ENCODE measurements at regions not wholly inside any gene's neighbourhood (a gene's known extent, or its start where the extent isn't known, plus 50 kb on each side); places are given as distances from the start of the nearest gene placed in this dataset.
"Not testable (repeated sequence)": the region's sequence is repeated elsewhere in the genome, so short reads cannot be mapped to it uniquely, and the experiment has no call there.

DNA sequence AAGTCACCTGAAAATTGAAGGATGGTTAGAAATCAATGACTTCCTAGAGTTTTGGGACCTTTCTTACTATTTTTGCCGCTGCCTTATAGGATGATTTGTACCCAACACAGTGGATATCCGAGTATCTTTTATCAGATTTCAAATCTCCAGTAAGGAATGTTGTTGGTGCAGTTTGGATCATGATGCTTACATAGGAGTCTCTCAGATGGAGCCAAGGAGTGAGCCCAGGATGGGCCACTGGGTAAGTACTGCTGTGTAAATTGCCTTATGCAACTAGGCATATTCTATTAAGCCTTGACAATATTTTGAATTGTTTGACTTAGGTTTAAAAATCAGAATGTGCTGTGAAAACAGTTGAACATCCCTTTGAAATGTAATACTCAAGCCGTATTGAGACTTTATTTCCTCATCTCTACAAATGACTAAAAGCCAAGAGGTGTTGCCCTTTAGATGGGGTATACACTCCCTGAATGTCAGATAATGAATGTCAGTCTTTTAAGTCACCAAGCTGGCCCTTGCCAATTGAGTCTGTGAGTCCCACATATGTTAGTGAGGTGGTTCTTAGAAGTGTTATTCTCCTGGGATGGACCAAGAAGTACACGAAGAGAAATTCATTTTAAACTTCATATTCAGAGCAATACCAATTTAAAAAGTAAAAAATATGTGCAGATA lies 271.8 kb upstream of the CTNND2 start:
- no peak overlapping the region for H3K4me3 ChIP-seq (ENCODE audit: low read depth, low read length)
- no peak for TF ChIP-seq CTCF (IDR thresholded peaks at IDR 0.05; ENCODE audit: low read depth, low read length)

DNA sequence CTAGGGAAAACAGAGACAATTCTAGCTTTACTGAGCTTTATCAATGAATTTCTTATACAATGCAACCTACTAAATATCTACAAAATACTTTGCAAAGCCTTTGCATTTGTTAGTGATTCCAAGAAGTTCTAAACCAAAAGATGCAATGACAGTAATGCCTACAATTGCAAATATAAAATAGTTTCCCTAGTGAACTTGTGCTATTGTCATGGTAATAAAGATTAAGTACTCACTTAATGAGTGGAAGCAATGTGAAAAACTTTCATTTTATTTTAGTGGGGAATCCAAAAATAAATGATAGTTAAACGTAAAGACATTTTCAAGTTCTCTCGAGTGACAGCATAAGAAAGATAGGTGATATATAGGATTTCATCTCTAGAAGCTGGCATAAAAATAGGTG lies 270.5 kb upstream of the CTNND2 start:
- TF ChIP-seq CTCF (IDR thresholded peaks at IDR 0.05; ENCODE audit: low read depth, low read length): no peak
- H3K4me3 ChIP-seq (ENCODE audit: low read depth, low read length): no peak overlapping the region

- TF ChIP-seq CTCF (IDR thresholded peaks at IDR 0.05; ENCODE audit: low read depth, low read length): no peak
- no peak overlapping the region for H3K4me3 ChIP-seq (ENCODE audit: low read depth, low read length)
These were observed 265.3 kb upstream of the CTNND2 start for GRCh38 chr5:12169536-12169935.

- H3K4me3 ChIP-seq (ENCODE audit: low read depth, low read length): no peak overlapping the region
- no peak for TF ChIP-seq CTCF (IDR thresholded peaks at IDR 0.05; ENCODE audit: low read depth, low read length)
These were observed 258.6 kb upstream of the CTNND2 start for GRCh38 chr5:12162863-12163262.

- no peak overlapping the region for H3K4me3 ChIP-seq (ENCODE audit: low read depth, low read length)
- no peak for TF ChIP-seq CTCF (IDR thresholded peaks at IDR 0.05; ENCODE audit: low read depth, low read length)
These were observed 243.3 kb upstream of the CTNND2 start for GRCh38 chr5:12147513-12147912.

GRCh38 chr5:12141496-12141895 lies 237.2 kb upstream of the CTNND2 start:
- no peak for TF ChIP-seq CTCF (IDR thresholded peaks at IDR 0.05; ENCODE audit: low read depth, low read length)

DNA sequence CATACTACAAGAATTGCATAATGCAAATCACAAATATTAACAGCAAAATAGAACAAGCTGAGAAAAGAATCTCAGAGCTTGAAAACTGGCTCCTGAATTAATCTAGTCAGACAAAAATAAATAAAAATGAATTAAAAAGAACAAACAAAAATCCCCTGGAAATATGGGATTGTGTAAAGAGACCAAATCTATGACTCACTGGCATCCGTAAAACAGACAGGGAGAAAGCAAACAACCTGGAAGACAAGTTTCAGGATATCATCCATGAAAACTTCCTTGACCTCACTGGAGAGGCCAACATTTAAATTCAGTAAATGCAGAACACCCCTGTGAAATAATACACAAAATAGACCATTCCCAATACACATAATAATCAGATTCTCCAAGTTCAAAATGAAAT lies 229.3 kb upstream of the CTNND2 start:
- H3K4me3 ChIP-seq (ENCODE audit: low read depth, low read length): no peak overlapping the region
- TF ChIP-seq CTCF (IDR thresholded peaks at IDR 0.05; ENCODE audit: low read depth, low read length): no peak

More at GRCh38 chr5:12141496-12141895, 237.2 kb upstream of the CTNND2 start:
- no peak overlapping the region for H3K4me3 ChIP-seq (ENCODE audit: low read depth, low read length)

- H3K4me3 ChIP-seq (ENCODE audit: low read depth, low read length): not testable (repeated sequence)
These were observed 226.8 kb upstream of the CTNND2 start for GRCh38 chr5:12131020-12131419.
